Parathyroid adenoma (tissue), 2 donors: ENCODE measurements at regions not wholly inside any gene's neighbourhood (a gene's known extent, or its start where the extent isn't known, plus 50 kb on each side); places are given as distances from the start of the nearest gene placed in this dataset.

Experiments
- H2AFZ ChIP-seq: fragments of 300-600 bp; sonication (generic); one replicate; pipeline ENCODE4 v1.7.0; 2017; ENCODE audit warnings: antibody characterized with exemption, mild to moderate bottlenecking
- H3K27ac ChIP-seq: fragments of 300-600 bp; sonication (generic); one replicate; pipeline ENCODE4 v1.7.0; 2017
- H3K27me3 ChIP-seq: fragments of 300-600 bp; sonication (generic); one replicate; pipeline ENCODE4 v1.7.0; 2017; ENCODE audit warnings: low read length; ENCODE audit not compliant: control insufficient read depth, insufficient read depth
- H3K36me3 ChIP-seq: fragments of 300-600 bp; sonication (generic); one replicate; pipeline ENCODE4 v1.7.0; 2017; ENCODE audit warnings: low read length; ENCODE audit not compliant: control insufficient read depth, insufficient read depth
- H3K4me1 ChIP-seq: fragments of 300-600 bp; sonication (generic); one replicate; pipeline ENCODE4 v1.7.0; 2017; ENCODE audit warnings: control low read depth
- H3K4me2 ChIP-seq: fragments of 300-600 bp; sonication (generic); one replicate; pipeline ENCODE4 v1.7.0; 2017; ENCODE audit warnings: low read length
- H3K4me3 ChIP-seq: fragments of 300-600 bp; sonication (generic); one replicate; pipeline ENCODE4 v1.7.0; 2017; ENCODE audit warnings: low read depth, low read length
- H3K79me2 ChIP-seq: fragments of 300-600 bp; sonication (generic); one replicate; pipeline ENCODE4 v1.7.0; 2017; ENCODE audit warnings: control low read depth
- H3K9ac ChIP-seq: fragments of 300-600 bp; sonication (generic); one replicate; pipeline ENCODE4 v1.7.0; 2017; ENCODE audit warnings: mild to moderate bottlenecking
- H3K9me3 ChIP-seq: fragments of 300-600 bp; sonication (generic); one replicate; pipeline ENCODE4 v1.7.0; 2017; ENCODE audit warnings: low read length; ENCODE audit not compliant: control insufficient read depth
- TF ChIP-seq, protein P1 (sequence below): fragments of 300-600 bp; sonication (generic); IDR thresholded peaks from one replicate; pipeline ENCODE4 v1.7.0; 2017; ENCODE audit warnings: antibody characterized with exemption, mild to moderate bottlenecking
- donor health status: primary hyperparathyroidism.

DNA sequence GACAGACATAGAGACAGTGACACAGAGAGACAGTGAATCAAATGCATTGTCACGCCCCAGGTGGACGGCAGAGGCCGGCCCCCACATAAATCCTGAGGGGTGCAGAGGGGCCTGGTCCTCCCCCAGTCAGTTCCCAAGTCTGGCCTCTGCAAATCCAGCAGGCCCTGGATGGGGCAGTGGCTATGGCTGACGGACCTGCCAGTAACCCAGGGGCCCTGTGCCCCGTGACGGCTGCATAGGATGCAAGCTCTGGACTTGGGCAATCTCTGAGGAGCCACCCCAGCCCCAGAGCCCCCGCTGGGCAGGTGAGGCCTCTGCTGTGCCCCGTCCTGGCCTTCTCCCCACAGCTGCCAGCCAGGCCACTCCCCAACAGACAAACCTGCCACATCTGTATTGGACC, 204.5 kb downstream of the BRD1 start:
- TF ChIP-seq, protein P1, sequence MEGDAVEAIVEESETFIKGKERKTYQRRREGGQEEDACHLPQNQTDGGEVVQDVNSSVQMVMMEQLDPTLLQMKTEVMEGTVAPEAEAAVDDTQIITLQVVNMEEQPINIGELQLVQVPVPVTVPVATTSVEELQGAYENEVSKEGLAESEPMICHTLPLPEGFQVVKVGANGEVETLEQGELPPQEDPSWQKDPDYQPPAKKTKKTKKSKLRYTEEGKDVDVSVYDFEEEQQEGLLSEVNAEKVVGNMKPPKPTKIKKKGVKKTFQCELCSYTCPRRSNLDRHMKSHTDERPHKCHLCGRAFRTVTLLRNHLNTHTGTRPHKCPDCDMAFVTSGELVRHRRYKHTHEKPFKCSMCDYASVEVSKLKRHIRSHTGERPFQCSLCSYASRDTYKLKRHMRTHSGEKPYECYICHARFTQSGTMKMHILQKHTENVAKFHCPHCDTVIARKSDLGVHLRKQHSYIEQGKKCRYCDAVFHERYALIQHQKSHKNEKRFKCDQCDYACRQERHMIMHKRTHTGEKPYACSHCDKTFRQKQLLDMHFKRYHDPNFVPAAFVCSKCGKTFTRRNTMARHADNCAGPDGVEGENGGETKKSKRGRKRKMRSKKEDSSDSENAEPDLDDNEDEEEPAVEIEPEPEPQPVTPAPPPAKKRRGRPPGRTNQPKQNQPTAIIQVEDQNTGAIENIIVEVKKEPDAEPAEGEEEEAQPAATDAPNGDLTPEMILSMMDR, result no peak
- H3K27ac ChIP-seq, result no peak overlapping the region
- H3K27me3 ChIP-seq, result no peaks in the 10 kb centered on the region
- H3K9me3 ChIP-seq, result no peaks in the 10 kb centered on the region
- no peak overlapping the region for H2AFZ ChIP-seq
- H3K4me1 ChIP-seq, result no peaks in the 10 kb centered on the region
- no peak overlapping the region for H3K9ac ChIP-seq
- no peak overlapping the region for H3K4me2 ChIP-seq
- no peaks in the 10 kb centered on the region for H3K79me2 ChIP-seq
- H3K4me3 ChIP-seq, result no peak overlapping the region
- no peaks in the 10 kb centered on the region for H3K36me3 ChIP-seq

DNA sequence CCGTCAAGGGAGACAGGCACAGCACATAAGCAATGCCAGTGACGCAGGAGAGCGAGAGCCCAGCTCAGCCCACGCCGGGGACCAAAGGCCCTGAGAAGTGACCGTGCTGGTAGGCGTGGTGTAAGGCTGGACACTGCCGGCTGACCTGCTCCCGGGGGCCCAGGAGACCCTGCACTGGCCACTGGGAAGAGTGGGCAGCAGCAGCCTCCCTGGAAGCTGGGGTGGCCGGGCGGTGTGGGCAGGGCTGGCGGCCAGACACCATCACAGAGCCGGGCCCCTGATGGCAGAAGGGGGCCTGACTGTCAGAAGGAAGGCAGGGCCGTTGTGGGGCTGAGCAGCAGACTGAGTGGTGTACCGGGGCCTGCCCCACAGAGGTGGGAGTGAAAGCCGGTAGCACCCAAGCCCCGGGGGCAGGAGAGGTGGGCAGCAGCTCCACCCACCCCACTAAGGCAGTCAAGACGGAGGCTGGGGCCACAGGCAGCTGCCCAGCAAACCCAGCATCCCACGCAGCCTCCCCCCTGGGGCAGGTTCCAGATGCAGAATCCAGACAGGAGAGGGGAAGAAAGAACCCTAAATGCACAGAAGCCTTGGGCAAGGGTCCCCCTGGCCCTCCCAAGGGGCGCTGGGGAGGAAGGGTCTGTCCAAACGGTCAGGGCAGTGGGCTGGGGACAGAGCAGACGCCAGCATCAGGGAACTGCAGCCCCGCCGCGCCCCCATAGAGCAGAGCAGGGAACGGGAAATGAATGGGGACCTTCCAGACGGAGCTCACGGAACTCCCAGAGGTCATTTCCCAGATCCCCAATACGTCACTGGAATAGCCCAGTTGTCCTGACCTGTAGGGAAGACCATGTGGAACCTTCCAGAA, 205.2 kb downstream of the BRD1 start:
- Histone ChIP-seq H3K79me2 (no peaks in the 10 kb centered on the region), H3K36me3 (no peaks in the 10 kb centered on the region), H3K4me1 (no peaks in the 10 kb centered on the region), H3K27me3 (no peaks in the 10 kb centered on the region), H3K9me3 (no peaks in the 10 kb centered on the region), H2AFZ (no peak overlapping the region), H3K4me3 (no peak overlapping the region), H3K4me2 (no peak overlapping the region), H3K27ac (no peak overlapping the region), H3K9ac (no peak overlapping the region)
- TF ChIP-seq, protein P1, result no peak

DNA sequence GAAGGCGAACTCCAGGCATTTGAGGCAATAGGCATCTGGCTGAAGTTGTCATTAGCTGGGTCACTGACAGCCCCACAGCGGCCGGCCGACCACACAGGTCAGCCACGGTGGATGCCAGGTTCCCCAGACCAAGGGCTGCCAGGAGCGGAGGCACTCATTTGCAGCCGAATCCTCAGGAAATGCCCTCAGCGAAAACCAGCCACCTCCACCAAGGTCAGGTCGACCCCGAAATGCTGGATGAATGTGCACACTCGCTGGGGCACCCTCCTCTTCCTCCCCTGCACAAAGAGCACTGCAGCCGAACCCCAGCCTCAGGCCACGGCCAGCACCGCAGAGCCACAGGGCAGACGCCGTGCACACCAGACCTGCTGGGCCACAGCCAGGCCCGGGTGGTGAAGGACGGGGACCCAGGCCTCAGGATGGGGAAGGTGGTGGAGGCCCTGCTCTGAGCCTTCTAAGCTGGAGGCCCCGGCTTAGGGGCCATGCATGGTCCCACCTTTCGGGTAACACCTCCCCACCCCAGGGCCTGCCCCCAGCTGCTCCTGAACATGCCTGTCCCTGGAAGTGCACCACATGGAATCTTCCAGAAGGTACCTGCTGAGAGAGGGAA, 206.0 kb downstream of the BRD1 start:
- Histone ChIP-seq H3K36me3 (no peaks in the 10 kb centered on the region), H3K4me2 (no peak overlapping the region), H3K27me3 (no peaks in the 10 kb centered on the region)

DNA sequence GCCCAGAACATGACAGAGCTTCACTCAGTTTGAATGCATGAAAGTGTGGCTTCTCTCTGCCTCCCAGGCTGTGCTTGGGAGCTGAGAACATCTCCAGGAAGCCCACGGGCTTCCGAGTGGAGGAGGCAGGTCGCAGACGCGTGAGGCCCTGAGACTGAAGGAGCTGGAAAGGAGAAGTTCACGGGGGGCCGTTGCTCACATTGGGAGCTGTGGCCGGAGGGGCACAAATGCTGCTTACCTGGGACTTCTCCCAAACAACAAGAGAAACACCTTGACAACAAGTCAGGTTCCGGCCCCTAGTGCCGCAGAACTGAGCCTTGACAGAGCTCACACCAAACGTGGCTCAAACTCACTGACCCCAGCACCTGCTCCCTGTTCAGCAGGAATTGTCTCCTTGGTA, 207.0 kb downstream of the BRD1 start:
- no peaks in the 10 kb centered on the region for H3K4me1 ChIP-seq
- H3K4me2 ChIP-seq, result no peak overlapping the region
- H3K79me2 ChIP-seq, result no peaks in the 10 kb centered on the region
- H3K9me3 ChIP-seq, result no peaks in the 10 kb centered on the region
- no peaks in the 10 kb centered on the region for H3K36me3 ChIP-seq
- no peak overlapping the region for H3K4me3 ChIP-seq
- TF ChIP-seq, protein P1, result no peak
- no peak overlapping the region for H3K27ac ChIP-seq
- H3K9ac ChIP-seq, result no peak overlapping the region
- no peak overlapping the region for H2AFZ ChIP-seq
- no peaks in the 10 kb centered on the region for H3K27me3 ChIP-seq

More for the DNA sequence above, 206.0 kb downstream of the BRD1 start:
- no peak overlapping the region for H3K4me3 ChIP-seq
- no peak overlapping the region for H3K9ac ChIP-seq
- no peak overlapping the region for H3K27ac ChIP-seq
- H3K9me3 ChIP-seq, result no peaks in the 10 kb centered on the region
- H2AFZ ChIP-seq, result no peak overlapping the region
- H3K79me2 ChIP-seq, result no peaks in the 10 kb centered on the region
- TF ChIP-seq, protein P1, result no peak
- H3K4me1 ChIP-seq, result no peaks in the 10 kb centered on the region
